Transverse colon (tissue), 4 donors: ENCODE measurements at regions not wholly inside any gene's neighbourhood (a gene's known extent, or its start where the extent isn't known, plus 50 kb on each side); places are given as distances from the start of the nearest gene placed in this dataset.
"Not testable (repeated sequence)": the region's sequence is repeated elsewhere in the genome, so short reads cannot be mapped to it uniquely, and the experiment has no call there.

Source experiments
- EP300 ChIP-seq: sonication (generic); formaldehyde crosslinking; IDR thresholded peaks from one replicate; pipeline ENCODE4 v1.6.1; 2017; ENCODE audit warnings: antibody characterized with exemption, low read depth
- POLR2A ChIP-seq: fragments of 450-650 bp; IDR thresholded peaks from one replicate; pipeline ENCODE4 v1.6.1; 2016; ENCODE audit warnings: antibody characterized with exemption, mild to moderate bottlenecking, moderate library complexity
- POLR2AphosphoS5 ChIP-seq, 3 donors: sonication (generic); formaldehyde crosslinking; IDR thresholded peaks; one replicate each; pipeline ENCODE4 v1.6.1; 2016; ENCODE audit warnings: antibody characterized with exemption in 3 of 3
- TF ChIP-seq, protein P1 (sequence below), 5 experiments: fragments of 200-600 bp in 3 of 5; fragments of 450-650 bp in 2 of 5; sonication (generic) in 3 of 5; IDR thresholded peaks; 1 replicate in 2 of 5; 2 replicates in 3 of 5; pipeline ENCODE4 v1.5.1; 2016 to 2017; ENCODE audit warnings: antibody characterized with exemption in 5 of 5, inconsistent platforms in 3 of 5, mild to moderate bottlenecking in 2 of 5, moderate library complexity in 1 of 5

DNA sequence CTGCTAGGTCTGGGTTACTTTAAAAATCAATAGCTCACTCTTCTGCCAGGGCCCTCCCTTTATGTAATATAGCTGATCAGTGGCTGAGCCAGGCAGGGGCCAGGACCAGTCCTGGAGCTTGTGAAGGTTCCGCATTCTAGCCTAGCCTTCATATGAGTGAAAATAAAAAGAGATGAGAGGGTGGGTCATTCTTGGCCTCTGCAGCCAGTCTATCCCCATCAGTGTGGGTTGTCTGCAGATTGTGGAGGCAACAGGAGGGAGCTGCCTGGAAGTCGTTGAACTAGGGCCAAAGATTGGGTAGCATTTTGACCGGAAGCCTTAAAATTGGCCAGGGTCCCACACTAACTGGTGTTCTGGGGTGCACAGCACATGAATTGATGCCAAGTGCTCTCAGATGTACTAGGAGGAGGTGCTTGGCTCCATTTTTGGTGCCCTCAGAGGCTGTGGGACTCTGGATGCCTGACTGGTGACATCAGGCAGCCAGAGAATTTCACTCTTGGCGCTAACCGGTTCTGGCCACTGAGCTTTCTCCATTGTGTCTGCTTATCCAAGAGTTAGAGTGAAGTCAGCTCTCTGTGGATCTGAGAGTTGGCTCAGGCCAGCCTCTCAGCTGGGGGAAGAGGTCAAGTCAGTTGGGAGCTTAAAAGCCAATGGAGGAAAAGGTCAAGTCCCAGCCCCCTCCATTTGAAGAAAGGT is 66.5 kb upstream of the IKBKE start:
- TF ChIP-seq, protein P1, sequence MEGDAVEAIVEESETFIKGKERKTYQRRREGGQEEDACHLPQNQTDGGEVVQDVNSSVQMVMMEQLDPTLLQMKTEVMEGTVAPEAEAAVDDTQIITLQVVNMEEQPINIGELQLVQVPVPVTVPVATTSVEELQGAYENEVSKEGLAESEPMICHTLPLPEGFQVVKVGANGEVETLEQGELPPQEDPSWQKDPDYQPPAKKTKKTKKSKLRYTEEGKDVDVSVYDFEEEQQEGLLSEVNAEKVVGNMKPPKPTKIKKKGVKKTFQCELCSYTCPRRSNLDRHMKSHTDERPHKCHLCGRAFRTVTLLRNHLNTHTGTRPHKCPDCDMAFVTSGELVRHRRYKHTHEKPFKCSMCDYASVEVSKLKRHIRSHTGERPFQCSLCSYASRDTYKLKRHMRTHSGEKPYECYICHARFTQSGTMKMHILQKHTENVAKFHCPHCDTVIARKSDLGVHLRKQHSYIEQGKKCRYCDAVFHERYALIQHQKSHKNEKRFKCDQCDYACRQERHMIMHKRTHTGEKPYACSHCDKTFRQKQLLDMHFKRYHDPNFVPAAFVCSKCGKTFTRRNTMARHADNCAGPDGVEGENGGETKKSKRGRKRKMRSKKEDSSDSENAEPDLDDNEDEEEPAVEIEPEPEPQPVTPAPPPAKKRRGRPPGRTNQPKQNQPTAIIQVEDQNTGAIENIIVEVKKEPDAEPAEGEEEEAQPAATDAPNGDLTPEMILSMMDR (IDR thresholded peaks at IDR 0.05), result not testable (repeated sequence)
- TF ChIP-seq POLR2A; POLR2AphosphoS5 (IDR thresholded peaks at IDR 0.05); EP300: not testable (repeated sequence)
